Ishikawa (cell line): ENCODE measurements at regions not wholly inside any gene's neighbourhood (a gene's known extent, or its start where the extent isn't known, plus 50 kb on each side); places are given as distances from the start of the nearest gene placed in this dataset.

Experiments used
- CEBPB ChIP-seq: IDR thresholded peaks from 2 replicates; pipeline ENCODE4 v1.6.1; 2012
- EP300 ChIP-seq: IDR thresholded peaks from 2 replicates; pipeline ENCODE4 v1.6.1; 2012; ENCODE audit warnings: borderline replicate concordance
- FOXM1 ChIP-seq: IDR thresholded peaks from 2 replicates; pipeline ENCODE4 v1.6.1; 2012; ENCODE audit warnings: low read depth, borderline replicate concordance
- NFIC ChIP-seq: IDR thresholded peaks from 2 replicates; pipeline ENCODE4 v1.6.1; 2012
- RAD21 ChIP-seq: IDR thresholded peaks from 2 replicates; pipeline ENCODE4 v1.6.1; 2012; ENCODE audit warnings: low read depth
- TAF1 ChIP-seq: IDR thresholded peaks from 2 replicates; pipeline ENCODE4 v1.6.1; 2012; ENCODE audit warnings: low read depth, mild to moderate bottlenecking
- TCF12 ChIP-seq: IDR thresholded peaks from 2 replicates; pipeline ENCODE4 v1.6.1; 2012; ENCODE audit warnings: low read depth
- YY1 ChIP-seq: IDR thresholded peaks from 2 replicates; pipeline ENCODE4 v1.6.1; 2012; ENCODE audit warnings: low read depth
- TF ChIP-seq, protein P1 (sequence below): IDR thresholded peaks from 2 replicates; pipeline ENCODE4 v1.6.1; 2012; ENCODE audit warnings: low read depth, mild to moderate bottlenecking
- TF ChIP-seq, protein P2 (sequence below): IDR thresholded peaks from 2 replicates; pipeline ENCODE4 v1.6.1; 2012
- TF ChIP-seq, protein P3 (sequence below): IDR thresholded peaks from 2 replicates; pipeline ENCODE4 v1.6.1; 2012

DNA sequence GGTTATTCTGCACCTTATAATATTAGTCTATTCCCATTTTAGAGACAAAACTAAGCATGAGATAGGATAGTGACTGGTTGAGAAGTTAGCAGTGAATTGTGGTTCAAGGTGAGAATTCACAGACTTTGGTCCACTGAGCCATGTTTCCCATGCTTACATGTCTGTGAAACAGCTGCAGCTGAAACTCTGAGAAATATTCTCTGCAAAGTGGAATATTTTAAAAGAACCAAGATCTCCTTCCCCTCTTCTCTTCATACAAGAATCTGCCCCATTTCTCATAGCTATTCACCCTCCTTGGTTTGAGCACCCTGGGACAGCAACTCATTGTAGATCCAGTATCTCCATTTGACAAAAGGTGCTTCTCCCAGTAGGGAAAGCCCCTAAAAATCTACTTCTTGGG is 70.2 kb upstream of the TMEM170B start:
- no peak for TF ChIP-seq CEBPB
- TF ChIP-seq FOXM1 = no peak
- no peak for TF ChIP-seq EP300
- TF ChIP-seq, protein P1, sequence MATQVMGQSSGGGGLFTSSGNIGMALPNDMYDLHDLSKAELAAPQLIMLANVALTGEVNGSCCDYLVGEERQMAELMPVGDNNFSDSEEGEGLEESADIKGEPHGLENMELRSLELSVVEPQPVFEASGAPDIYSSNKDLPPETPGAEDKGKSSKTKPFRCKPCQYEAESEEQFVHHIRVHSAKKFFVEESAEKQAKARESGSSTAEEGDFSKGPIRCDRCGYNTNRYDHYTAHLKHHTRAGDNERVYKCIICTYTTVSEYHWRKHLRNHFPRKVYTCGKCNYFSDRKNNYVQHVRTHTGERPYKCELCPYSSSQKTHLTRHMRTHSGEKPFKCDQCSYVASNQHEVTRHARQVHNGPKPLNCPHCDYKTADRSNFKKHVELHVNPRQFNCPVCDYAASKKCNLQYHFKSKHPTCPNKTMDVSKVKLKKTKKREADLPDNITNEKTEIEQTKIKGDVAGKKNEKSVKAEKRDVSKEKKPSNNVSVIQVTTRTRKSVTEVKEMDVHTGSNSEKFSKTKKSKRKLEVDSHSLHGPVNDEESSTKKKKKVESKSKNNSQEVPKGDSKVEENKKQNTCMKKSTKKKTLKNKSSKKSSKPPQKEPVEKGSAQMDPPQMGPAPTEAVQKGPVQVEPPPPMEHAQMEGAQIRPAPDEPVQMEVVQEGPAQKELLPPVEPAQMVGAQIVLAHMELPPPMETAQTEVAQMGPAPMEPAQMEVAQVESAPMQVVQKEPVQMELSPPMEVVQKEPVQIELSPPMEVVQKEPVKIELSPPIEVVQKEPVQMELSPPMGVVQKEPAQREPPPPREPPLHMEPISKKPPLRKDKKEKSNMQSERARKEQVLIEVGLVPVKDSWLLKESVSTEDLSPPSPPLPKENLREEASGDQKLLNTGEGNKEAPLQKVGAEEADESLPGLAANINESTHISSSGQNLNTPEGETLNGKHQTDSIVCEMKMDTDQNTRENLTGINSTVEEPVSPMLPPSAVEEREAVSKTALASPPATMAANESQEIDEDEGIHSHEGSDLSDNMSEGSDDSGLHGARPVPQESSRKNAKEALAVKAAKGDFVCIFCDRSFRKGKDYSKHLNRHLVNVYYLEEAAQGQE = no peak
- TF ChIP-seq, protein P2, sequence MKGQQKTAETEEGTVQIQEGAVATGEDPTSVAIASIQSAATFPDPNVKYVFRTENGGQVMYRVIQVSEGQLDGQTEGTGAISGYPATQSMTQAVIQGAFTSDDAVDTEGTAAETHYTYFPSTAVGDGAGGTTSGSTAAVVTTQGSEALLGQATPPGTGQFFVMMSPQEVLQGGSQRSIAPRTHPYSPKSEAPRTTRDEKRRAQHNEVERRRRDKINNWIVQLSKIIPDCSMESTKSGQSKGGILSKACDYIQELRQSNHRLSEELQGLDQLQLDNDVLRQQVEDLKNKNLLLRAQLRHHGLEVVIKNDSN = no peak
- TF ChIP-seq, protein P3, sequence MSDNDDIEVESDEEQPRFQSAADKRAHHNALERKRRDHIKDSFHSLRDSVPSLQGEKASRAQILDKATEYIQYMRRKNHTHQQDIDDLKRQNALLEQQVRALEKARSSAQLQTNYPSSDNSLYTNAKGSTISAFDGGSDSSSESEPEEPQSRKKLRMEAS = no peak
- no peak for TF ChIP-seq TCF12
- TF ChIP-seq RAD21 = no peak
- TF ChIP-seq TAF1 = no peak
- TF ChIP-seq NFIC = no peak
- no peak for TF ChIP-seq YY1
